G401 (cell line): ENCODE measurements at regions not wholly inside any gene's neighbourhood (a gene's known extent, or its start where the extent isn't known, plus 50 kb on each side); places are given as distances from the start of the nearest gene placed in this dataset.
"Not testable (repeated sequence)": the region's sequence is repeated elsewhere in the genome, so short reads cannot be mapped to it uniquely, and the experiment has no call there.

Experiments used
- DNase-seq: peaks from one replicate; pipeline ENCODE4 v3.0.0-alpha.2; 2015; ENCODE audit warnings: low spot score
- in situ Hi-C: cut with HindIII; loops from 2 replicates; pipeline ENCODE4 v1.10.0; 2016; ENCODE audit warnings: low sequenced_read_pairs, mixed read lengths

GRCh38 chr16:25570131-25570530 is 121.6 kb upstream of the HS3ST4 start:
- in situ Hi-C loops = no loop called here
- DNase-seq = no peak

- no peak for DNase-seq
- in situ Hi-C loops = no loop called here
These were observed 122.8 kb upstream of the HS3ST4 start for GRCh38 chr16:25568991-25569390.

- in situ Hi-C loops = no loop called here
- no peak for DNase-seq
These were observed 125.6 kb upstream of the HS3ST4 start for GRCh38 chr16:25566183-25566582.

GRCh38 chr16:25563700-25564099 is 128.1 kb upstream of the HS3ST4 start:
- DNase-seq = no peak
- in situ Hi-C loops = no loop called here

GRCh38 chr16:25561723-25562122 is 130.0 kb upstream of the HS3ST4 start:
- in situ Hi-C loops, DNase-seq: not testable (repeated sequence)

- in situ Hi-C loops, DNase-seq: not testable (repeated sequence)
These were observed 134.8 kb upstream of the HS3ST4 start for GRCh38 chr16:25556968-25557312.

GRCh38 chr16:25556289-25556967 is 135.3 kb upstream of the HS3ST4 start:
- in situ Hi-C loops, DNase-seq: not testable (repeated sequence)

- in situ Hi-C loops = no loop called here
- no peak for DNase-seq
These were observed 137.9 kb upstream of the HS3ST4 start for GRCh38 chr16:25553711-25554436.

- DNase-seq = no peak
- in situ Hi-C loops = no loop called here
These were observed 141.1 kb upstream of the HS3ST4 start for GRCh38 chr16:25550647-25551046.

- in situ Hi-C loops = no loop called here
- no peak for DNase-seq
These were observed 145.0 kb upstream of the HS3ST4 start for GRCh38 chr16:25546791-25547190.

GRCh38 chr16:25544294-25544693 is 147.5 kb upstream of the HS3ST4 start:
- DNase-seq = no peak
- in situ Hi-C loops = no loop called here

GRCh38 chr16:25542306-25542705 is 149.5 kb upstream of the HS3ST4 start:
- in situ Hi-C loops = no loop called here
- peak; percentile 1 for DNase-seq

GRCh38 chr16:25539767-25540166 is 152.0 kb upstream of the HS3ST4 start:
- in situ Hi-C loops, DNase-seq: not testable (repeated sequence)

GRCh38 chr16:25523183-25523582 is 168.6 kb upstream of the HS3ST4 start:
- in situ Hi-C loops = no loop called here
- no peak for DNase-seq

GRCh38 chr16:25512041-25512440 is 179.7 kb upstream of the HS3ST4 start:
- no peak for DNase-seq
- in situ Hi-C loops = no loop called here

GRCh38 chr16:25509456-25509855 is 182.3 kb upstream of the HS3ST4 start:
- no peak for DNase-seq
- in situ Hi-C loops = no loop called here

- DNase-seq = peak; percentile 60
- in situ Hi-C loops = no loop called here
These were observed 190.1 kb upstream of the HS3ST4 start for GRCh38 chr16:25501530-25502255.

- in situ Hi-C loops = no loop called here
- no peak for DNase-seq
These were observed 197.5 kb upstream of the HS3ST4 start for GRCh38 chr16:25494292-25494691.

GRCh38 chr16:25493136-25493811 is 198.5 kb upstream of the HS3ST4 start:
- no peak for DNase-seq
- in situ Hi-C loops = no loop called here

GRCh38 chr16:25488435-25488834 is 203.3 kb upstream of the HS3ST4 start:
- no peak for DNase-seq
- in situ Hi-C loops = no loop called here
